Epithelial cell of prostate (primary cell): ENCODE measurements at regions not wholly inside any gene's neighbourhood (a gene's known extent, or its start where the extent isn't known, plus 50 kb on each side); places are given as distances from the start of the nearest gene placed in this dataset.
A peak's percentile ranks its signal among the peaks of the same experiment; 100 is the strongest.

ENCODE experiments used
- DNase-seq: peaks from one replicate; pipeline ENCODE4 v3.0.0-alpha.2; 2011; ENCODE audit warnings: low read depth, low spot score
- H3K27ac ChIP-seq: fragments of 450-650 bp; 2 replicates; pipeline ENCODE4 v1.5.1; 2017; ENCODE audit warnings: mild to moderate bottlenecking

- no peak for DNase-seq
Observed at GRCh38 chr17:413706-414380, 61.2 kb upstream of the RPH3AL start.

GRCh38 chr17:413016-413350, 60.4 kb upstream of the RPH3AL start:
- H3K27ac ChIP-seq: no peak overlapping the region
- no peak for DNase-seq

More at GRCh38 chr17:413706-414380, 61.2 kb upstream of the RPH3AL start:
- no peak overlapping the region for H3K27ac ChIP-seq

GRCh38 chr17:412211-413015, 59.8 kb upstream of the RPH3AL start:
- DNase-seq: no peak
- H3K27ac ChIP-seq: no peak overlapping the region

DNA sequence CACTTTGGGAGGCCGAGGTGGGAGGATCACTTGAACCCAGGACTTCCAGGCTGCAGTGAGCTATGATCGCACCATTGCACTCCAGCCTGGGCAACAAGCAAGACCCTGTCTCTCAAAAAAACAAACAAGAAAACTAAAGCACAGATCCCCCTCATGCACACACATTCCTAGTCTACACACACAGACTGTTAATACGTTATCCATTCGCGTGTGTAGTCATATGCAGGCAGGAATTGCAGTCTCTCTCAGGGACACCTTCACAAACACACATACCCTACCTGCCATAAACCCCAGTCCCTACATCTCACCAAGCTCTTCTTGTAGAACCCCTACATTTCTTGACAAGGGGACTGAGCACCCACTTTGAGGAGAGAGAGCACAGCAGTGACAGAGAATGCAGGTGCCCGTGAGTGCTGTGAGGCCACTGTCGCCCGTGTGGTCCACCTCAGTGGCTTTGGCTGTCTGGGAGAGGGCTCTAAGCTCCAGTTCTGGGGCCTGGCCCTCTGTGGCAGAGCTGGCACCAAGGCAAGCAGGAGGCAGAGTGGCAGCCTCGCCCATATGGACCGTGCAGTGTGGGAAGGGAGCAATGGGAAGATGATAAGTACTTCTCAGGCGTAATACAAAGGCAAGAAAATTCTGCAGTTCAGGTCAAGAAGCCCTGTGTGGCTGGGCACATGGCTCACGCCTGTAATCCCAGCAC, 59.0 kb upstream of the RPH3AL start:
- DNase-seq: no peak
- no peak overlapping the region for H3K27ac ChIP-seq

GRCh38 chr17:410543-411401, 58.2 kb upstream of the RPH3AL start:
- H3K27ac ChIP-seq: no peak overlapping the region
- DNase-seq: no peak

GRCh38 chr17:409848-410542, 57.4 kb upstream of the RPH3AL start:
- DNase-seq: peak; percentile 79
- H3K27ac ChIP-seq: peak overlapping the region; percentile 22

GRCh38 chr17:409308-409847, 56.8 kb upstream of the RPH3AL start:
- H3K27ac ChIP-seq: peak overlapping the region; percentile 22
- no peak for DNase-seq

DNA sequence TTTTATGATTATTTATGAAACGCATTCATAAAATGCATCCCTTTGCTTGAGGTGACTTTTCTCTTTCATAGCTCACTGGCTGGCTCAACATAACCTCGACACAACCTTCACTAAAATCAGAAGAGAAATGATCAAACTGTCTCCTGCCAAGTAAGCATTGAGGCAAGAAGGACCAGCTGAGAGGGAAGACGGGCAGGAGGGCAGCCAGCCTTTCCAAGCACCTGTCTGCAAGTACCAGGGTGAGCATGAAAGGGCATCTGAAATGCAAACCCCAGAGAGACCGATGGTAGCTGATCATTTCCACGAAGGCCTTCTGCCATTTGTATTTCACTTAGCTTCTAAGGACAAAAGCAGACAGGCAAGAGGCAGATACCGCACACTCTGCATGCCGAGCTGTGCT, 52.1 kb upstream of the RPH3AL start:
- DNase-seq: no peak
- no peak overlapping the region for H3K27ac ChIP-seq
